Endodermal cell (in vitro differentiated cells): ENCODE measurements at regions not wholly inside any gene's neighbourhood (a gene's known extent, or its start where the extent isn't known, plus 50 kb on each side); places are given as distances from the start of the nearest gene placed in this dataset.
A peak's percentile ranks its signal among the peaks of the same experiment; 100 is the strongest.

Experiments
- DNase-seq: peaks from one replicate; pipeline ENCODE4 v3.0.0-alpha.2; 2017
- H3K27ac ChIP-seq: 2 replicates; pipeline ENCODE4 v1.5.1; 2013; ENCODE audit warnings: mild to moderate bottlenecking, low read depth, low read length, moderate library complexity
- H3K27me3 ChIP-seq: 2 replicates; pipeline ENCODE4 v1.6.1; 2013; ENCODE audit warnings: mild to moderate bottlenecking, low read length, moderate library complexity; ENCODE audit not compliant: insufficient read depth, control insufficient read depth, poor library complexity, severe bottlenecking
- H3K36me3 ChIP-seq: 2 replicates; pipeline ENCODE4 v1.7.0; 2013; ENCODE audit warnings: mild to moderate bottlenecking, low read length, moderate library complexity; ENCODE audit not compliant: control insufficient read depth, insufficient read depth
- H3K4me1 ChIP-seq: one replicate; pipeline ENCODE4 v1.7.0; 2013; ENCODE audit warnings: low read length; ENCODE audit not compliant: control insufficient read depth, insufficient read depth
- H3K4me3 ChIP-seq: 2 replicates; pipeline ENCODE4 v1.5.1; 2013; ENCODE audit warnings: mild to moderate bottlenecking, low read length, moderate library complexity
- H3K9ac ChIP-seq: 2 replicates; pipeline ENCODE4 v1.6.1; 2013; ENCODE audit warnings: mild to moderate bottlenecking, low read length, moderate library complexity; ENCODE audit not compliant: poor library complexity, severe bottlenecking; ENCODE audit errors: extremely low read depth
- H3K9me3 ChIP-seq: 2 replicates; pipeline ENCODE4 v1.6.1; 2013; ENCODE audit warnings: mild to moderate bottlenecking, low read length, moderate library complexity; ENCODE audit not compliant: control insufficient read depth
- H3K27ac Mint-ChIP-seq: 2 replicates; pipeline ENCODE4 v1.8.0; 2020; ENCODE audit warnings: mixed read lengths
- H3K27me3 Mint-ChIP-seq: 2 replicates; pipeline ENCODE4 v1.8.0; 2021; ENCODE audit warnings: mild to moderate bottlenecking, mixed read lengths; ENCODE audit not compliant: insufficient read depth
- H3K36me3 Mint-ChIP-seq: 2 replicates; pipeline ENCODE4 v1.8.0; 2020; ENCODE audit warnings: low read depth, mixed read lengths
- H3K4me1 Mint-ChIP-seq: 2 replicates; pipeline ENCODE4 v1.8.0; 2020; ENCODE audit warnings: mixed read lengths
- H3K4me3 Mint-ChIP-seq: 2 replicates; pipeline ENCODE4 v1.8.0; 2020; ENCODE audit warnings: mild to moderate bottlenecking, moderate library complexity, mixed read lengths
- H3K9me3 Mint-ChIP-seq: 2 replicates; pipeline ENCODE4 v1.8.0; 2020; ENCODE audit warnings: mild to moderate bottlenecking, mixed read lengths
- WGBS, 2 experiments: methylation state at CpG; one replicate each; pipeline versions ENCODE4 v1.1.5 to v1.1.7; 2013; ENCODE audit warnings: missing lambda C conversion rate in 2 of 2, mixed read lengths in 1 of 2; ENCODE audit not compliant: insufficient coverage in 1 of 2, insufficient read length in 1 of 2; 5-methylcytosine and 5-hydroxymethylcytosine counted together
- TF ChIP-seq, protein P1 (sequence below): fragments of 200-600 bp; sonication (generic); conservative IDR thresholded peaks from 2 replicates; pipeline ENCODE4 v1.5.0; 2021; ENCODE audit warnings: antibody characterized with exemption, mild to moderate bottlenecking

GRCh38 chr12:4852308-4852707 lies 57.4 kb upstream of the KCNA1 start:
- no peaks in the 10 kb centered on the region for H3K9me3 Mint-ChIP-seq
- H3K27ac Mint-ChIP-seq, result no peak overlapping the region
- Histone ChIP-seq H3K9me3 (no peaks in the 10 kb centered on the region), H3K36me3 (no peaks in the 10 kb centered on the region), H3K4me3 (no peak overlapping the region), H3K9ac (no peak overlapping the region), H3K27ac (no peak overlapping the region), H3K27me3 (peaks cover 17% of the 10 kb centered on the region), H3K4me1 (no peaks in the 10 kb centered on the region)
- H3K36me3 Mint-ChIP-seq, result no peaks in the 10 kb centered on the region
- TF ChIP-seq, protein P1, sequence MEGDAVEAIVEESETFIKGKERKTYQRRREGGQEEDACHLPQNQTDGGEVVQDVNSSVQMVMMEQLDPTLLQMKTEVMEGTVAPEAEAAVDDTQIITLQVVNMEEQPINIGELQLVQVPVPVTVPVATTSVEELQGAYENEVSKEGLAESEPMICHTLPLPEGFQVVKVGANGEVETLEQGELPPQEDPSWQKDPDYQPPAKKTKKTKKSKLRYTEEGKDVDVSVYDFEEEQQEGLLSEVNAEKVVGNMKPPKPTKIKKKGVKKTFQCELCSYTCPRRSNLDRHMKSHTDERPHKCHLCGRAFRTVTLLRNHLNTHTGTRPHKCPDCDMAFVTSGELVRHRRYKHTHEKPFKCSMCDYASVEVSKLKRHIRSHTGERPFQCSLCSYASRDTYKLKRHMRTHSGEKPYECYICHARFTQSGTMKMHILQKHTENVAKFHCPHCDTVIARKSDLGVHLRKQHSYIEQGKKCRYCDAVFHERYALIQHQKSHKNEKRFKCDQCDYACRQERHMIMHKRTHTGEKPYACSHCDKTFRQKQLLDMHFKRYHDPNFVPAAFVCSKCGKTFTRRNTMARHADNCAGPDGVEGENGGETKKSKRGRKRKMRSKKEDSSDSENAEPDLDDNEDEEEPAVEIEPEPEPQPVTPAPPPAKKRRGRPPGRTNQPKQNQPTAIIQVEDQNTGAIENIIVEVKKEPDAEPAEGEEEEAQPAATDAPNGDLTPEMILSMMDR, result no peak
- no peaks in the 10 kb centered on the region for H3K4me1 Mint-ChIP-seq
- no peak for DNase-seq
- no peak overlapping the region for H3K4me3 Mint-ChIP-seq
- peaks cover 25% of the 10 kb centered on the region for H3K27me3 Mint-ChIP-seq
- 88 to 92% methylated on average over 2 to 8 of the region's 8 CpGs for WGBS, 2 experiments

GRCh38 chr12:4852911-4853310 lies 56.8 kb upstream of the KCNA1 start:
- Mint-ChIP-seq H3K4me3 (no peak overlapping the region), H3K9me3 (no peaks in the 10 kb centered on the region), H3K36me3 (no peaks in the 10 kb centered on the region), H3K27me3 (peaks cover 31% of the 10 kb centered on the region), H3K27ac (no peak overlapping the region), H3K4me1 (peaks cover 2% of the 10 kb centered on the region)
- DNase-seq, result no peak
- no peaks in the 10 kb centered on the region for H3K9me3 ChIP-seq
- no peak overlapping the region for H3K4me3 ChIP-seq
- no peaks in the 10 kb centered on the region for H3K36me3 ChIP-seq
- TF ChIP-seq, protein P1, result no peak
- WGBS, 2 experiments, result 89 to 96% methylated on average over 6 to 12 of the region's 12 CpGs
- no peak overlapping the region for H3K27ac ChIP-seq
- H3K4me1 ChIP-seq, result no peaks in the 10 kb centered on the region
- H3K9ac ChIP-seq, result no peak overlapping the region
- peaks cover 23% of the 10 kb centered on the region for H3K27me3 ChIP-seq

DNA sequence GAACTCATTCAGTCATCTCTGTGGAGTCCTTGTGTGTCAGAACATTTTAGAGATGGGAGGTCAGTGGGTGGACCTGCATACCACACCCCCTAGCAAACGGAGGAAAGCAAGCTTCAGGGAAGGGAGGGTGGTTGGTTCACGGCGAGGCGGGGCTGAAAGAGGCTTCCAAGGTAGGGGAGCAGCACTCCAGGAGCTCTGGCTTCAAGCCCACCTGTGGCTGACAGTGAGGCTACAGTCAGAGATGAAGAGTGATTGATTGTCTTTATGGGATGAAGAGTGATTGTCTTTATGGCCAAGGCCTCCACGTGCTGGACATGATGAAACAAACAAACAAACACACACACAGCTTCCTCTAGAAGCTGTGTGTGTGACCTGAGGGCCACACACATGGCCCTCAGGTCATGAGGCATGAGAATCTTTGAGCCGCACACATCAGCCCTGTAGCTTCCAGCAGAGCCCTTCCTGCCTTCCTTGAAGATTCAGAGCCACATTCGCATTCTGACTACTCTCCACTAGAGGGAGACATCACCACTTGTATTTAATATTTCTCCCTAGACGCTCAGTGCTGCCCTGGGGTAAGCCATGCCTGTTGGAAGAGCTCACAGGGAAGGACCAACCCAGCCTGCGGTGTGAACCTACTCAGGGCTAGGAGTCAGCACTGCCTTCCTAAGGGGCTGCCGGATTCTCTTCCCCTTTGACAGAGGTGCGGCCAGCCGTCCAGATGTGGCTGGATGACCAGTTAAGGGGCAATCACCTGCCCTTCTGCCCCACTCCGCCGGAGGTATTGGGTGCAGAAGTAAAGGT lies 54.4 kb upstream of the KCNA1 start:
- Histone ChIP-seq H3K27me3 (peaks cover 48% of the 10 kb centered on the region), H3K36me3 (no peaks in the 10 kb centered on the region), H3K4me3 (no peak overlapping the region), H3K4me1 (no peaks in the 10 kb centered on the region), H3K9ac (no peak overlapping the region), H3K9me3 (no peaks in the 10 kb centered on the region), H3K27ac (no peak overlapping the region)
- DNase-seq, result peak; percentile 93
- Mint-ChIP-seq H3K36me3 (no peaks in the 10 kb centered on the region), H3K9me3 (no peaks in the 10 kb centered on the region), H3K4me1 (peaks cover 9% of the 10 kb centered on the region), H3K4me3 (no peak overlapping the region), H3K27ac (no peak overlapping the region), H3K27me3 (peaks cover 55% of the 10 kb centered on the region)
- WGBS, 2 experiments, result 49 to 60% methylated on average over 8 to 14 of the region's 14 CpGs
- TF ChIP-seq, protein P1, result peak; percentile 99
